ENCODE measurements at regions not wholly inside any gene's neighbourhood (a gene's known extent, or its start where the extent isn't known, plus 50 kb on each side); places are given as distances from the start of the nearest gene placed in this dataset.
"Not testable (repeated sequence)": the region's sequence is repeated elsewhere in the genome, so short reads cannot be mapped to it uniquely, and the experiment has no call there.

DNA sequence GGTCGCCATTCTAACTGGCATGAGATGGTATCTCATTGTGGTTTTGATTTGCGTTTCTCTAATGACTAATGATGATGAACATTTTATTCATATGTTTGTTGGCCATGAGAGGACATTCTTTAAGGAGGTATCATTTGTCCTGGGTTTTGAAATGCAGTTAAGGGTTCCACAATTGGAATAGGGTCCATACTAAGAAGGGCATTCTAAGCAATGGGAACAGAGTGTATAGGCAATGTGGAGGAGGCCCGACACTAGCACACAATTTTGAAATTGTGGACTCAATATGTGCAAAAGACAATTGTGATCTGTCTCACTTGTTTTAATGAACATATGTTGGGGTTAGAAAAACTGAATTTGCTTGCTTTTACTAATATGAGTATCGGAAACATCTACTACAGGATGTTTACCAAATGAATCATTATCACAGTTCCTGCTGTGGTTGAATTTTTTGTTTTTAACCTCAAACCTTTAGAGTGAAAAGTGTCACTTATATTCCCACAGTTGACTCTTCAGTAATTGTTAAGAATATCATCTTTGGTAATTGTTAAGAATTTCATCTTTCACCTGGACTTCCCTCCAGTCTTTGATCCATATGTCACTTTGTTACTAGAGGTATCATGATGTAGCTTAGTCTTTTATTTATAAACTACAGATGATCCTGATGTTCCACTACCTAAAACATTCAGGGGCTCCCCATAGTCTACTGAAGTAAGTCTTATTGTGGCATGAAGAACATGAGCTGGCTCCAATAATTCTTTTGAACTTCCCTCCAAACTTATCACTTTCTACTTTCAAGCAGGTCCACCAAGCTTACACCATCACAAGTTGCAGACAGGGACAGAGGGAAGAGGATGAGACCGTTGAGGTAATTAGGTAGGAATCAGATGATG, 109.7 kb upstream of the KLF12 start:
- Histone ChIP-seq H3K27ac (ENCODE audit: low read length) (no peak overlapping the region), H3K27me3 (ENCODE audit: control insufficient read depth, insufficient read depth, low read length) (no peaks in the 10 kb centered on the region), H3K4me3 (ENCODE audit: low read length) (no peak overlapping the region), H3K9me3 (ENCODE audit: control insufficient read depth, low read depth, low read length) (no peaks in the 10 kb centered on the region), H3K36me3 (ENCODE audit: control insufficient read depth, low read depth, low read length) (no peaks in the 10 kb centered on the region), H3K9ac (ENCODE audit: low read length) (no peak overlapping the region), H3K4me1 (ENCODE audit: control insufficient read depth, low read depth, low read length) (no peaks in the 10 kb centered on the region)

DNA sequence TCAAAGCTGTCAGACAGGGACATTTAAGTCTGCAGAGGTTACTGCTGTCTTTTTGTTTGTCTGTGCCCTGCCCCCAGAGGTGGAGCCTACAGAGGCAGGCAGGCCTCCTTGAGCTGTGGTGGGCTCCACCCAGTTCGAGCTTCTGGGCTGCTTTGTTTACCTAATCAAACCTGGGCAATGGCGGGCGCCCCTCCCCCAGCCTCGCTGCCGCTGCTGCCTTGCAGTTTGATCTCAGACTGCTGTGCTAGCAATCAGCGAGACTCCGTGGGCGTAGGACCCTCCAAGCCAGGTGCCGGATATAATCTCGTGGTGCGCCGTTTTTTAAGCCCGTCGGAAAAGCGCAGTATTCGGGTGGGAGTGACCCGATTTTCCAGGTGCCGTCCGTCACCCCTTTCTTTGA, 107.1 kb upstream of the KLF12 start:
- not testable (repeated sequence) for H3K27me3 ChIP-seq (ENCODE audit: control insufficient read depth, insufficient read depth, low read length); H3K27ac ChIP-seq (ENCODE audit: low read length); H3K9me3 ChIP-seq (ENCODE audit: control insufficient read depth, low read depth, low read length); H3K4me3 ChIP-seq (ENCODE audit: low read length); H3K9ac ChIP-seq (ENCODE audit: low read length); H3K4me1 ChIP-seq (ENCODE audit: control insufficient read depth, low read depth, low read length); H3K36me3 ChIP-seq (ENCODE audit: control insufficient read depth, low read depth, low read length)

DNA sequence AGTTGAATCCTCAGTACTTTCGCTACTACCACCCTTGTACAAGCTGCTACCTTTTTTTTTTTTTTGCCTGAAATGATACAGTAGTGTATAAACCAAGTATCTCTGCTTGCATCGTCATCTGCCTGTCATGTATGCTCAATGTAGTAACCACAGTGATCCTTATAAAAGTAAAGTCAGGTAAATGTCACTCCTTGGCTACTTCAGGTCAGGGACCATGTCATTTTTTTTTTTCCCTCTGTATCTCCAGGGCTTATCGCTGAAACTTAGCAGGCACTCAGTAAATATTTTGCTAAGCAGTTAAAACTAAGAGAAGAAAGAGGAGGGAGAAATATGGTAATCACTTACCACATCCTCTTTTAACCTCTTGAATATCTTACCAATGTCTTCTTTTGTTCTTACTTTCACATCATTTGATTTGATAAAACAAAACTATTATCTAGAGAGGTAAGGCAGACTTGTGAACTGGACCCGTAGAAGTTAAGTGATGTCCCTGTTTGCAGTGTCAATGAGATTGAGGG, 96.8 kb upstream of the KLF12 start:
- no peak overlapping the region for H3K4me3 ChIP-seq (ENCODE audit: low read length)
- H3K9ac ChIP-seq (ENCODE audit: low read length) = no peak overlapping the region
- no peaks in the 10 kb centered on the region for H3K4me1 ChIP-seq (ENCODE audit: control insufficient read depth, low read depth, low read length)
- H3K36me3 ChIP-seq (ENCODE audit: control insufficient read depth, low read depth, low read length) = no peaks in the 10 kb centered on the region
- H3K9me3 ChIP-seq (ENCODE audit: control insufficient read depth, low read depth, low read length) = no peaks in the 10 kb centered on the region
- H3K27ac ChIP-seq (ENCODE audit: low read length) = no peak overlapping the region
- no peaks in the 10 kb centered on the region for H3K27me3 ChIP-seq (ENCODE audit: control insufficient read depth, insufficient read depth, low read length)

DNA sequence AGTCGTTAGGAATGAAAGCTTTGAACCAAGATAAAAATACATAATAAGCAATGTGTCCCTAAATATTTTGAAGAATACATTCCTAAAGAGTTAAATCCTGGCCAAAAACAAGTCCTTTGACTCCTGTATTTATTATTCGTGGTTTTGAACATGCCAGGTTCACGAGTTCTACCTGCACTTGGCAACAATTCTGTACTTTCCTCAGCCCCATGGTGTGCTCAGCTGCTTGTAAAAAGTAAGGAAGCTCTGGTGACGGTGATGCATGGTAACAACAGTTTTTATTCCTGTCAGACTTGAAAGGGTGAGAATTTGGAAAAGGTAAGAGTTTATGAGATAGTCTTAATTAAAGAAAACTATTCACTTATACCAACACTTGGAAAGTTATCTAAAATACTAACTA, 95.0 kb upstream of the KLF12 start:
- Histone ChIP-seq H3K27me3 (ENCODE audit: control insufficient read depth, insufficient read depth, low read length) (no peaks in the 10 kb centered on the region), H3K9ac (ENCODE audit: low read length) (no peak overlapping the region), H3K36me3 (ENCODE audit: control insufficient read depth, low read depth, low read length) (no peaks in the 10 kb centered on the region), H3K27ac (ENCODE audit: low read length) (no peak overlapping the region), H3K9me3 (ENCODE audit: control insufficient read depth, low read depth, low read length) (no peaks in the 10 kb centered on the region), H3K4me1 (ENCODE audit: control insufficient read depth, low read depth, low read length) (no peaks in the 10 kb centered on the region), H3K4me3 (ENCODE audit: low read length) (no peak overlapping the region)

DNA sequence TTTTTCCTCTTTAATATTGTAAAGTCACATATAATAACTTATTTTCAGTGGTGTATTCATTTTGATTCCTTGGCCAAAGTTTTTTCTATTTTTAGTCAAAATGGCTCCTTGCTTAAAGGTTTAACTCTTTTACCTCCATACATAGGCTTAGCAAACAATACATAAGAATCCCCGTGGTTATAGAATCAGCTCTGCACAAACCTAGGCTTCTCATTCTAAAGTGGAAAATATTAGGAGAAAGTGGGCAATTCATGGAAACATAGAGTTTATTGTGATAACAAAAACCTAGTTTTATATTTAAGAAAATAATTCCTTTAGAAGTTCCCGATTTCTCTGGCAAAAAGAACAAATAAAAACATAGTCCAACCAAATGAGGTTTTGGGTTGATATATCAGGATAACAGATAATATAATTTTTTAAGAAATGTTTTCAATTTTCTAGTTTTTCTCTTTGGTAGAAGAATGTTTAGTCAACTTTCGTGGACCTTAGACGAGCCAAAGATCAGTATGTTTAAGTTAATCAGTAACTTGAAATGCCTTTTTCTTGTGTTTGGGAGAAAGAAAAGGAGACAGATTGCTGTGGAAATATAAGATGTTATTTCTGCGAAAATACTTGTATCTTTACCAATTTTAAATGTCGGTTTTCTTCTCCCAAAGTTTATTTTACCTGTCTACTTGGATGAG, 93.4 kb upstream of the KLF12 start:
- Histone ChIP-seq H3K4me1 (ENCODE audit: control insufficient read depth, low read depth, low read length) (no peaks in the 10 kb centered on the region), H3K9ac (ENCODE audit: low read length) (no peak overlapping the region), H3K27ac (ENCODE audit: low read length) (no peak overlapping the region), H3K36me3 (ENCODE audit: control insufficient read depth, low read depth, low read length) (no peaks in the 10 kb centered on the region), H3K9me3 (ENCODE audit: control insufficient read depth, low read depth, low read length) (no peaks in the 10 kb centered on the region), H3K4me3 (ENCODE audit: low read length) (no peak overlapping the region), H3K27me3 (ENCODE audit: control insufficient read depth, insufficient read depth, low read length) (no peaks in the 10 kb centered on the region)

DNA sequence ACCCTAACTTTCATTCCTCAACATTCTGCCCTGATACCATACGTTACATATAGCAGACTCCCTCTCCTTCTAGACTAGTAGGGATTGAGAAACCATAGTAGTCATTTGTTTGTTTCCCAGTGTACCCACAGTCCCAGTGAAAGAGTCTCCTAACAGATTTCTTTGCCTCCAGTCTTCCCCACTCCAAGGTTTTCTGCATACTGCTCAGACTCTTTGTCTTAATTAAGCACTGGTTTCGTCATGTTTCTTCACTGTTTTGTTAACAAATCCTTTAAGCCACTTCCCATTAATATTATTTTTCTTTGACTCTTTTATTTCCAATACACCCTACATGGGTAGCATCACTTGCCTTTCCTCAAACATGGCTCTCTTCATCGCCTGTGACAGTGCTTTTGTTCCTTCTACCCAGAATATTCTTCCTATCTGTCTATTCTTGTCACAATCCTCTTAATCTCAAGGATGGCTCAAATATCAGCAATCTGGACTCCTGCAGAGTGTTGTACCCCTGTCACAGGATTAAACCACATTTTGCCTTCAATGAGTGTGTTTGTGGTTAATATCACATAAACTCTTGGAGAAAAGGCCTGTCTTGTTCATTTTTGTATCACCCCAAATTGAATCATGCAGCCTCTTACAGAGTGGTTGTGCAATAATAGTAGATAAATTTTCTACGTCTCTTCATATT, 92.7 kb upstream of the KLF12 start:
- H3K36me3 ChIP-seq (ENCODE audit: control insufficient read depth, low read depth, low read length) = no peaks in the 10 kb centered on the region
- H3K4me1 ChIP-seq (ENCODE audit: control insufficient read depth, low read depth, low read length) = no peaks in the 10 kb centered on the region
- H3K9ac ChIP-seq (ENCODE audit: low read length) = no peak overlapping the region
- H3K27ac ChIP-seq (ENCODE audit: low read length) = no peak overlapping the region
- no peaks in the 10 kb centered on the region for H3K9me3 ChIP-seq (ENCODE audit: control insufficient read depth, low read depth, low read length)
- H3K4me3 ChIP-seq (ENCODE audit: low read length) = no peak overlapping the region
- H3K27me3 ChIP-seq (ENCODE audit: control insufficient read depth, insufficient read depth, low read length) = no peaks in the 10 kb centered on the region

DNA sequence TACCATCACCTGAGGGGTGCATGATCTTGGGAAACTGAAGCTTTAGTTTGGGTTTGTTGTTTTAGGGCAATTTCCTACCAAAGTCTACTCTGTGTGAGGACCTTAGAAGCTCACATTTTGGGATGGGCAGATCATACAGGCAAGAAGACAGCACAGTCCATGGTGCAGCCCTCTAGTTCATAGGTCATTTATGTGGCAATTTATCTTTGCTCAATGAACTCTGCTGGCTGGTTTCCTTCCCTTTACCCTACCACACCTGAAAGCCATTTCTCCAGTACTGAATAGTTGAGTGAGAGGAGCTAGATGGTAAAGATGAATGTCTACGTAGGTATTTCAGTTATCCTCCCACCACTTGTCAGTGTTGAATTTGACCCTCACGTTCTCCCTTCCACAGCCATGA, 87.5 kb upstream of the KLF12 start:
- H3K9me3 ChIP-seq (ENCODE audit: control insufficient read depth, low read depth, low read length) = no peaks in the 10 kb centered on the region
- H3K36me3 ChIP-seq (ENCODE audit: control insufficient read depth, low read depth, low read length) = no peaks in the 10 kb centered on the region
- H3K9ac ChIP-seq (ENCODE audit: low read length) = no peak overlapping the region
- no peak overlapping the region for H3K4me3 ChIP-seq (ENCODE audit: low read length)
- H3K4me1 ChIP-seq (ENCODE audit: control insufficient read depth, low read depth, low read length) = no peaks in the 10 kb centered on the region
- H3K27me3 ChIP-seq (ENCODE audit: control insufficient read depth, insufficient read depth, low read length) = no peaks in the 10 kb centered on the region
- H3K27ac ChIP-seq (ENCODE audit: low read length) = no peak overlapping the region

DNA sequence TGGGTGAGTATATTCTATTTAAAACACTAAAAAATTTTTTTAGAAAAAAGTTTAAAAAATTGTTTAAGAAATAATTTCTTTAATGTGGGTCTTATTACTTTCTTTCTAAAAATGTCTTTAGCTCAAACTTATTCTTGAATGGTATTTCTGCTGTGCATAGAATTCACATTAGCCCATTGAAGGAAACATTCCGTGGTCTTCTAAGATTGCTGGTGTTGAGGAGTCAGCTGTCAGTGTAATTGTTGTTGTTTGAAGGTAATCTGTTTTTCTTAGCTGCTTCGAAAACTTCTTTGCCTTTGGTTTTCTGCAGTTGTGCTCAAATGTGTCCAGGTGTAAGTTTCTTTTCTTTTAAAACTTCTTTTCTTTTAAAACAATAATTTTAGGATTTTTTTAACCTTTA, 85.4 kb upstream of the KLF12 start:
- H3K36me3 ChIP-seq (ENCODE audit: control insufficient read depth, low read depth, low read length) = no peaks in the 10 kb centered on the region

DNA sequence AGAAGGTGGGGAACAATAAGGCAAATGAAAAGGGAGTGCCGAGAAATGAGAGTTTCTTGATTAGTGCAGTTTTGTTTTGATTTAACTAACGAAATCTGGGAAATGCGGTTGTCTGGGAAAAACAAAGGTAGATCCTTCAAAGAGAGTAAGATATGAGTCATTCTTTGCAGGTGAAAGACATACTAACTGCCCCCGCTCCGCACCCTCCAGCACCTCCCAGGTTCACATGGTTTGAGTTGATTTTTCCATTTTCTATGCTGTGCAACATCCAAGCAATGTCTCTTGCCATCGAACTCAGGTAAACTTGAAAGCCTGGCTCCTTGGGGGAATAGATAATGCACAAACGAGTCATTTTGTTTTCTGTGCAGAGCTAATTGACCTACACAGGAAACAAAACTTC, 84.1 kb upstream of the KLF12 start:
- Histone ChIP-seq H3K27me3 (ENCODE audit: control insufficient read depth, insufficient read depth, low read length) (no peaks in the 10 kb centered on the region), H3K9ac (ENCODE audit: low read length) (no peak overlapping the region), H3K36me3 (ENCODE audit: control insufficient read depth, low read depth, low read length) (no peaks in the 10 kb centered on the region), H3K9me3 (ENCODE audit: control insufficient read depth, low read depth, low read length) (no peaks in the 10 kb centered on the region), H3K4me3 (ENCODE audit: low read length) (no peak overlapping the region), H3K27ac (ENCODE audit: low read length) (no peak overlapping the region), H3K4me1 (ENCODE audit: control insufficient read depth, low read depth, low read length) (no peaks in the 10 kb centered on the region)

More for the DNA sequence above, 85.4 kb upstream of the KLF12 start:
- Histone ChIP-seq H3K27me3 (ENCODE audit: control insufficient read depth, insufficient read depth, low read length) (no peaks in the 10 kb centered on the region), H3K9me3 (ENCODE audit: control insufficient read depth, low read depth, low read length) (no peaks in the 10 kb centered on the region), H3K9ac (ENCODE audit: low read length) (no peak overlapping the region), H3K4me1 (ENCODE audit: control insufficient read depth, low read depth, low read length) (no peaks in the 10 kb centered on the region), H3K27ac (ENCODE audit: low read length) (no peak overlapping the region), H3K4me3 (ENCODE audit: low read length) (no peak overlapping the region)

DNA sequence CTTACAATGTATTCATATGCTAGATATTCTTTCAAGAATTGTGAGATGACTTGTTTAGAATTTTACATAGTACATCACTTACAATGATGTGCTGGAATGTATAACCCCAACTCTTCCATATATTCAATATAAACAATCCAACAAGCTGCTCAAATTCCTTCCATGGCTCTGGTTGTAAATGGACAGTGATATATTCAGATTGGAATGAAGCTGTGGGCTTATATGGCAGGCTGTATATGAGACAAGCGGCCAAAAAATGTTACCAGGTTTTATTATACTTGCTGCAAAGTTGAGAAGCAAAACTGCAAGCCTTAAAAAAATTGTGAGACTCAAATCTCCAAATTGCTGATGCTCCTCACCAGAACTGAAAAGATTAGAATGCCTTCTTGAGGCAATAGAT, 83.6 kb upstream of the KLF12 start:
- Histone ChIP-seq H3K9me3 (ENCODE audit: control insufficient read depth, low read depth, low read length) (no peaks in the 10 kb centered on the region), H3K9ac (ENCODE audit: low read length) (no peak overlapping the region), H3K27ac (ENCODE audit: low read length) (no peak overlapping the region), H3K27me3 (ENCODE audit: control insufficient read depth, insufficient read depth, low read length) (no peaks in the 10 kb centered on the region), H3K36me3 (ENCODE audit: control insufficient read depth, low read depth, low read length) (no peaks in the 10 kb centered on the region), H3K4me1 (ENCODE audit: control insufficient read depth, low read depth, low read length) (no peaks in the 10 kb centered on the region), H3K4me3 (ENCODE audit: low read length) (no peak overlapping the region)

DNA sequence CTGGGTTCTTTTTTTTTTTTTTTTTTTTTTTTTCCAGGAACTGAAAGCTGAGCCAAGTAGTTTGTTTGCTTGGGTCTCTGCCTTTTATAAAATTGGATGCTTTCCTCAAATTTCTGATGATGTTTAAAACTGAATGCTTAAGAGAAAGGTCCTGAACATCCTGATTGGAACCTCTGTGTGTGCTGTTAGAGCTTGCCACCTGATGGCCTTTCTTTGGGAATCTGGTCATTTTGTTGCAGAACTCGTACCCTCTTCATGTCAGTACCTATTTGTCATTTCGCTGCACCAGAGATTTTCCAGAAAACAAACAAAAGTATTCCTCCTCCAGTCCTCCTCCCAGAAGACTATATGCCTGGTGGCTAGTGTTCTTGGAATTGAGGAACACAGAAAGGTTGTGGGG, 81.2 kb upstream of the KLF12 start:
- no peaks in the 10 kb centered on the region for H3K27me3 ChIP-seq (ENCODE audit: control insufficient read depth, insufficient read depth, low read length)
- no peaks in the 10 kb centered on the region for H3K4me1 ChIP-seq (ENCODE audit: control insufficient read depth, low read depth, low read length)
- H3K36me3 ChIP-seq (ENCODE audit: control insufficient read depth, low read depth, low read length) = no peaks in the 10 kb centered on the region
- no peak overlapping the region for H3K27ac ChIP-seq (ENCODE audit: low read length)
- H3K4me3 ChIP-seq (ENCODE audit: low read length) = no peak overlapping the region
- no peak overlapping the region for H3K9ac ChIP-seq (ENCODE audit: low read length)
- H3K9me3 ChIP-seq (ENCODE audit: control insufficient read depth, low read depth, low read length) = no peaks in the 10 kb centered on the region

Measured in iPS-18a (cell line).